DMS153 treated with DMSO at 0.1 percent for 48 hours (cell line): ENCODE measurements at regions not wholly inside any gene's neighbourhood (a gene's known extent, or its start where the extent isn't known, plus 50 kb on each side); places are given as distances from the start of the nearest gene placed in this dataset.

Experiments
- DNase-seq: peaks from one replicate; lab custom pipeline; 2025; ENCODE audit not compliant: unreplicated experiment; lab: John Stamatoyannopoulos, UW

DNA sequence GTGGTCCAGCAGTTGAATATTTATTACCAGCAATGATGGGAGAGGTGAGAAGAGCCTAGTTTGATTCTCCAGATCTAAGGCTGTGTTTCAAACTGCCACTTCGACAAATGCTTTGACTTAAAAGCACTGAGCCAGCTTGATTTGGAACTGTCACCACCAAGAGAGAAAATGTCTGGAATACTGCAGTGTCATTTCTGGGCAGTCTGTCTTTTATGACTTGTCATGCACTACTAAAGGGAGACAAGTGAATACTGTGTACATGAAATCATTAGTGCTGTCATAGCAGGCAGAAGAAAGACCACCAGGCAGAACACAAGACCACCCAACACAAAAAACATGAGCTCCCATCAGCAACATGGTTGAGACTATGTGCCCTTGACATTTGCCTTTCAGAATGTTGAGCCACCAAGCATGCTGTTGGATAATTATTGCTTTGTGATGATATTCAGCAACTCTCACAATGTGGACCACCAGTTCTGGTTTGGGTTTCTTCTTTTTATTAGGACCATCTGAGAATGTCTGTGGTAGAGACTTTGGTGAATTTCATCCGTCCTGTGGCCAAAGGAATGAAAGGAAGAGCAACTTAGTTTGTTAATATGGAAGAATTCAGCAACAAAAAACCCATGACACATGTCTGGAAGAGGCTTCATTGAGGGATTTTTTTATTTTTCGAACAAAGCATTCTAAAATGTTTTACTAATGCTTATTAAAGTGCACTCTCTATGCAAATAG is 125.8 kb downstream of the NTMT2 start:
- no peak for DNase-seq

DNA sequence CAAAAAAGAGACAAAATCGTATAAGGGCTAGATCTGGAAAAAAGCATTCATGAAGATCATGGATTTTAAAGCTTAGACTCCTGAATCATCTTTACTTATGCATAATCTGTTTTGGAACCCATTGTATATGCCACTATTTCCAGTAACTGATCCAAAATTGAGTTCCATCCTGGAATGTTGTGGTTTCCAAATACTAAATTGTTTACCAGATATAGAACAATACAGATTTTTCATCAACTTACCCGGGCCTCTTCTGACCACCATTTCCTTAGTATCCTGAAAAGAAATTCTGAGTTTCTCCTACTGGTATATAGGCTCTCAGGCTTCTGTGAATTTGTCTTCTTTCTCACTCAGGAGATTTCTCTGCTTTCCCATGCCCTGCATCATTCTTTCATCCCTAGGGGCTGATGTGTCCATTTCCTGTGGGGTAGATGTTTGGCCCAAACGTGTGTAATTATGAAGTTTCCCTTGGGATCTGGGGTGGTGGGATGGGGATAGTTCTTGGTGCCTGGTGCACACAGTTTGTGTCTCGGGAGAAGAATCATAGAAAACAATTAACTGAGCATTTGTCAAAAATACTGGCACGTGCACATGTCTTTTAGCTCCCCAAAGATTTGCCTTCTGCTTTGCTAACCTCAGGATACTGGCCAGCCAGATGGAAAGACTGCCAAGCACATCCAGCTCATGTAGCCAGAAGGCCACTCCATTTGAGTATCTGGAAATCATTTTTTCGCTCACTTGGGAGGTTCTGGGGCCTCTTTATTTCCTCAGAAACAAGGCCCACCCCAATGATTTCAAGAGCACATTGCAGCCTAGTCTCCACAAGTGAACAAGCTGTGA is 127.8 kb downstream of the NTMT2 start:
- DNase-seq, result no peak

DNA sequence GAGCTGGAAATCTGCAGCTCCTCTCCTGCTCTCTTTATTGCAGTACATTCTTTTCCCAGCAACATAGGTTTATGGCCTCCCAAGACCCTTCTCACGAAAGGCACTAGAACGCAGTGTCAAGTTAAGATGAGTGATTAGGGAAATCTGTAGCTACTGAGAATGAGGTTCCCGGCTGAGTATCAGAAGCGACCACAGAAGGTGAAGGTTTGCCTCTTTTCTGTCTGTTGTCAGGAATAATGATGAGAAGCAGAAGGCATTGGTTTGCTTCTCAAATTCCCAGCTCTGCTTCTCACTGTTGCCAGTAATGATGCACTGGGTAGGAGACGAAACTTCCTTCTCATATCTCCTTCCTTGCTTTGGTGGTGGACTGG is 128.4 kb downstream of the NTMT2 start:
- no peak for DNase-seq

DNA sequence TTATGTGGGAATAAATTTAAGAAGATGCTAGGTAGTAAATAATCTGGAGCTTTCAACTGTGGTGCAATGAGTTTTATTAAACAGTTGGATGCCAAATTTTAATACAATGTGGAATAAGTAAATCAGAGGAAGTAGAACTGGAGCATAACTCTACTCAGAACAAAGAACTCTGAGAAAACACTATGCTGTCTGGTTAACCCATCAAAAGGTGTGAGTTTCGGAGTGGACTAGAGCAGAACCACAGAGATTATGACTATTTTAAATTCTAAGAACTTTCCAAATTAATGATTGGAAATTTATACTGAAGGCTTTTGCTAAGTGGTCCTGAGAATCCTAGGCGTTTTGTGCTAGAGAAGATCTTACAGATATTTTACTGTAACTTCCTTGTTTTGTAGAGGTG is 132.2 kb downstream of the NTMT2 start:
- no peak for DNase-seq

DNA sequence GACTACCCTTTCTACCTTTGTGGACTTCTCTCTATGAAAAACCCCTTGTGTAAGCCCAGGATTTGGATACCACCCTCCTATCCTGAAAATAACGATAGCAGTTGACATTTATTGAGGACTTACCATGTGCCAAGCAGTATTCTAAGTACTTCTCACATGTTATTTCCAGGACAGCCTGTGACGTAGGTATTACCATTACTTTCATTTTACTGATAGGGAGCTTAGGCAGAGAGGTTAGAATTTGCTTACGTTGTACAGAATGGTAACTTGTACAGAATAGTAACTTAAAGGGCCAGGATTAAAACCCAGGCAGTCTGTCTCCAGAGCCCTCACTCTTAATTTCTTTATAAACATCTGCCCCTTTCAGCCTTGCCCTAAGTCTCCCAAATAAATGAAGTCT is 138.3 kb downstream of the NTMT2 start:
- DNase-seq, result no peak

DNA sequence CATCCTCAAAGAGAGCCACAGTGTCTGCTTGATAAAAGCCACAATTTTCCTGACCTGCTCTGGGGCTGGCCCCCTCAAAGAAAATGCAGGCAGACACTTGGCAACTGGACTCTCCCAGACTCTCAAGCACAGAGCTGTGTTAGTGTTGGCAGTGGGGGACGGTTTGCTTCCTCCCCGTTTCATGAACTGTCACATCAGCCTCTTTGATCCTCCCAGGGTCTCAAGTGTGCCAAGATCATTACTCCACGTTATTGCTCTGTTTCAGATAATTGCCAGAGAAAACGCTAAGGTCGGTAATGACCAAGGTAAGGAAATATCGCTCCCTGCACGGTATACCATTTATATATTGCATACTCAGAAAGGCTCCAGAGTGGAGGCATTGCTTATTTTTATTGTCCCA is 138.8 kb downstream of the NTMT2 start:
- DNase-seq, result no peak

DNA sequence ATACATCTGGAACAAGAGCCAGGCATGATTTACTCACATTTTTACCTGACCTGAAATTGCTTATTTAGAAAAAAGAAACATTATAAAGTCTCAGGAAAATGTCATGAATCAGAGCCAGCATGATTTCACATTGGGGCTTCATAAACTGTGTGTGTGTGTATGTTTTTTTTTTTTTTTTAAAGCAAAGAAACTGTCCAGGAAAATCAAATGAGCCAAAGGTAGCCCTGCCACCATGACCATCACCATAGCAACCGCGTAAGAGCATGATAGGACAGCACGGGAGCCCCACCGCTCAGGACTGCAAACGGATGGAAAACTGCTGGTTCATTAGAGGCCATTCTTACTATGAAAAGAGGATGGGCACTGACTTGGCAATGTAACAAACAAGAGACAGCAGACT is 139.2 kb downstream of the NTMT2 start:
- no peak for DNase-seq

DNA sequence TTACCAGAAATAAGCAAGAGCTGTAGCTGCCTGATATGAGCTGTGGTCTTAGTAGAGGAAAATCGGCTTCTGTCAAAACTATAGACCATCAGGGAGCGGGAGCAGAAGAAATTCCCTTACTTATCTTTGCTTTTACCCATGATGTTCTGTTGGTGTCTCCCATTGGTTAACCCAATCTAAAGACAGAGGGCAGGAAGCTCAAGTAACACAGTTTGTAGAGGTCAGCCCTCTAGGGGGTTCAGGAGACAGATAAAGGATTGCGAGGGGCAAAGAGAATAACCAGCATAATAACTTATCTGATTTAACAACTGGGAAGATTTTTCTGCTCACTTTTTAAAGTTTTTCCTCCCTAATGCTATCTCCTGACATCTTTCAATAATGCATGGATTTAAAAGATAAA is 142.4 kb downstream of the NTMT2 start:
- DNase-seq, result no peak

DNA sequence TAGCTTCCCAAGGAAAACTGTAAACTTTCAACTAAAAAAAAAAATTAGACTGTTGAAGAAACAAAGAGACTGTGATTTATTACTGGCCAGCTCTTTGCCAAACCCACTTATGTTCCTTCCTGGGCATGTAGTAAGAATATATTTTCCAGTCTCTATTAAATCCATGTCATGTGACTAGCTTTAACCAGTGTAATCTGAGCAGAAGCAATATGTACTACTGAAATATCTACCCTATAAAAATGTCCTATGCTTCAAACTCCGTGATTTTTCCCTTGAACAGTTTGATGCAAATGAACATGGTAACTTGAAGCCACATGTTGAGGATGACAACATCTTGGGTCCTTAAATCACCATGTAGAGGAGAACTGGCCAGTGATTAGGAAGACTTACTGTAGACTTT is 144.5 kb downstream of the NTMT2 start:
- DNase-seq, result no peak

DNA sequence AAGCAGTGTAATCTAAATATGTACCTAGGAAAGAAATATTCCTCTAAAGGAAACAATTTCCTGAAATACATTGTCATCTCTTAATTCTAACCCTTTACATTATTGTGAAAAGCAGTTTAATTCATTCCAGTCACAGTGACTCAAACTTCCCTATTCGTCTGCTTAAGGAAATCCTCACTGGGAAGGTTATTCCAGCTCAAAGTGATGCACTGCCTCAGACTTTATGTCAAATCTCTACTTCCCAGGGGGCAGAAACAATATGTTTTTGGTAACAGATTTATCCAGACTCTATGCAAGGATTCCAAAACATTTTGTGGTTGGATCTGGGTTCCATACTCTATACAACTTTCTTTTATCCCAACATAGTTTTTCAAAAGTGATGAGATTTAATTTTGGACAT is 145.2 kb downstream of the NTMT2 start:
- DNase-seq, result no peak

DNA sequence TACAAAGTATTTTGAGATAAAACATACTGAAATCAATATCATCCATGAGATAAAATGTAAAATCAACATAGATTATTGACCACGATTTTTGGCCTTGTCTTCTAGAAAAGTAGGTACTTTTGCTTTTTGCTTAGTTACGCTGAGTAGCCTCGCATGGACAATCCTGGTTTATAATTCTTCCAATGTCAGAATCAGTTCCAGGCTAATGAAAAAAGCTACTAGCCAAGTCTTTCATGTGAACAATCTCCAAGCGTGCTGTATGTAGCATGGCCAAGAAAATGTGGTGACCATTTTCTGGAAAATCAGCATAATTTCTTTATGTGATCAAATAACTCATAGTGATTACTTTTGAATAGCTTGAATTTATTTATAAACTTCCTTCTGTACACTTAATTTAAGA is 145.8 kb downstream of the NTMT2 start:
- DNase-seq, result no peak

DNA sequence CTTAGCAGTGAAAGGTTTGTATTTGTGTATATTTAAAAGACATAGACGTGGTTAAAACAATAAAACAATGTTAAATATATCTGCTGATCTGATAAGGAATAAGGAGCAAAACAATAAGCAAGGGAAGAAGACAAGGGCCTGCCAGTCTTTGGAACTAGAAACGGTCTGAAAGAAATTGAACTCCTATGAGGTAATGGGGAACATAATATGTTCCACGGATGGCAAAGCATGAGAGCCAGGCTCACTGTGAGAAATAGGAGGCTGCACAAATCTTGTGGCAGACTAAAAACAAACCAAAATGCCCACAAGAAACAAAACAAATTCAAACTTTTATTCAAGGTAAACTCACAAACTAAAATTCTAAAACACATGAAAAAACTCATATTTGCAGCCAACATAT is 150.5 kb downstream of the NTMT2 start:
- no peak for DNase-seq

DNA sequence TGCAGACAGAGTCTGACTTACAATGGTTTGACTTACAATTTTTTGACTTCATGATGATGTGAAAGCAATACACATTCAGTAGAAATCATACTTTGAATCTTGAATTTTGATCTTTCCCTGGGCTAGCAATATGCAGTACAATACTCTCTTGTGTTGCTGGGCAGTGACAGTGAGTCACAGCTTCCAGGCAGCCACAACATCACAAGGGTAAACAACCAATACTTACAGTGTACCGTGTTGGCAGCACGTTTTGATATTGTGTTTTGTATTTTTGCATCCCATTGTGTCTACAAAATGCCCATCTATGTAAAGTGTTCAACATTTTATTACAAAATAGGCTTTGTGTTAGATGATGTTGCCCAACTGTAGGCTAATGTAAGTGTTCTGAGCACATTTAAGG is 150.9 kb downstream of the NTMT2 start:
- no peak for DNase-seq

DNA sequence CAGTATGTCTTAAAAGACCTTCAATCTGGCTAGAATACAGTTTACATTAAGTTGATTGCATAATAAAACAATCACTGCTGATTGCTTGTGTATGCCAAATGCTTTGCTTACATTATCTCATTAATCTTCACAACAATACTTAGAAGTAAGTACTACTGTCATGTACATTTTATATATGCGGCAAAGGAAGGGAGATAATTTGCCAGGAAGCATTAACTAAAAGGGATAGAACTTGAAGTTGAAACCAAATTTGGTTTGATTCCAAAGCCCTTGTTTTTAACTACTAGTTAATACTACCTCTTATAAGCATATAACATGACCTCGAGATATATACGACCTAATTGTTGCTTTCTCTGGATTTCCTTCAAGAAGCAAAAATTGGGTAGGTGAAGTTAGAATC is 155.8 kb downstream of the NTMT2 start:
- DNase-seq, result no peak

DNA sequence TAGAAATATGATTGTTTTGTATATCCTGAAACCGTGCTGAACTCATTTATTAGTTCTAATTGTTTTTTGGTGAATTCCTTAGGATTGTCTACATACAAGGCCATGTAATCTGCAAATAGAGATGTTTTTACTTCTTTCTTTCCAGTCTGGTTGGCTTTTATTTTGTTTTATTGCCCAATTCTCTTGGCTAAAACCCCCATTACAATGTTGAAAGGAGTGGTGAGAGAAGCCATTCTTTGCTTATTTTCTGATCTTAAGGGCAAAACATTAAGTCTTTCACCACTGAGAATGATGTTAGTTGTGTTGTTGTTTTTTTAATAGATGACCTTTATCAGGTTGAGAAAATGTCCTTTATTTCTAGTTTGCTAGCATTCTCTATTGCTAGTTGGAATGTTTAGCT is 157.3 kb downstream of the NTMT2 start:
- no peak for DNase-seq

DNA sequence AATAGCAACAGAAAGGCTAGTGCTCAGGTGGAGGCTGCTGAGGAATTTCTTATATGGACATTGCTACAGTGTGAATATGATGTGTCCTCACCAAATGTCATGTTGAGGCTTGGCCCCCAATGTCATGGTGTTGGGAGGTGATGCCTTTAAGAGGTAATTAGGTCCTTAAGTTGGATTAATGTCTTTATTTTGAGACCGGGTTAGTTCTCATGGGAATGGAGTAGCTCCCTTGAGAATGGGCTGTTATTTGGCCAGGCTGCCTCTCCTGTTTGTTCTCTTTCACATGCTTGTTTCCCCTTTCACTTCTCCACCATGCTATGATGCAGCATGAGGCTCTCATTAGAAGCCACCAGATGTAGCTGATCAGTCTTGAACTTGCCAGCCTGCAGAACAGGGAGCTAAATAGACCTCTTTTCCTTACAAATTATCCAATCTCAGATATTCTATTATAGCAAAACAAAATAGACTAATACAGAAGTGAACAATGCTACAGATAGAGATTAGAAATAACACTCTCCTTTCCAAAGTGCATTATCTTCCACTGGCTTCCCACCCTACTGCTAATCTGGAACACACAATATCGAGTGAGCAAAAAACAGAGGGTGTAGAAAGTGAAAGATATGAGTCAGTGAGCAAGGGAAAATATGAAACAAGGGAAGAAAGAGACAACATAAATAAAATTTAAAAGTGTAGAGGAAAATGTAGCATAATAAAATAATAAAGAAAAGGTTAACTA is 160.2 kb downstream of the NTMT2 start:
- DNase-seq, result no peak

DNA sequence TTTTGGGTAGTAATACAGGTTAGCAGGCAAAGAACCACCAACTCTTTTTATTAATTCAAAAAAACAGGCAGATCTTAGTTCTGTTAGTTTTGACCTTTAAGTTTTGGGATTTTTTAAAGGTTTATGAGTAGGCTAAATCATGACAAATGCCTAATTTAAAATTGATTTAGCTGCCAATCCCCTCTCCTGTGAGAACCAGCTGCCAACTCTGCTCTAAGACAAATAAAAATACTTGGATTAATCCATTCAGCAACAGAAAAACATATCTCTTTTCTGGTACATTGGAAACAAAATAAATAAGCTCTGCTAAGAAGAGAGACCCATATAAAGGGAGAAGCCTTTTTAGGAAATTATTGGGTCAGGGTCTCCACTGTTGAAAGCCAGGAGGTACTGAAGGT is 160.8 kb downstream of the NTMT2 start:
- no peak for DNase-seq

DNA sequence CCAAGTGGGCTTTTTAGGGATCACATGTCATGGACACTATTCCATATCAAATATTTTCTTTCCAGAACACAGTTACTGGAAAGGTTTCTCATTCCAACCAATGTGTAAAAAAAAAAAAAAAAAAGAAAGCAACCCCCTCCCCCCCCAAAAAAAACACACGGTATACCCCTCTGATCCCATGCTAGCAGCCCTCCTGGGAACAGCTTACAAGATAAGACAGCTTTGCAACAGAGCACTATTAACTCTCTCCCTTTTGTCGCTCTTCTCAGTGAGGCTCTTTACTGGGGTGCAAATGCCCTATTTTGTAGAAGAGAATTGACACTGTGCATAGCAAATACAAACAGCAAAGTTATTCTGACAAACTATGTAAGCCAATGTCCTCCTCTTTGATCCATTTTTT is 161.2 kb downstream of the NTMT2 start:
- DNase-seq, result no peak

DNA sequence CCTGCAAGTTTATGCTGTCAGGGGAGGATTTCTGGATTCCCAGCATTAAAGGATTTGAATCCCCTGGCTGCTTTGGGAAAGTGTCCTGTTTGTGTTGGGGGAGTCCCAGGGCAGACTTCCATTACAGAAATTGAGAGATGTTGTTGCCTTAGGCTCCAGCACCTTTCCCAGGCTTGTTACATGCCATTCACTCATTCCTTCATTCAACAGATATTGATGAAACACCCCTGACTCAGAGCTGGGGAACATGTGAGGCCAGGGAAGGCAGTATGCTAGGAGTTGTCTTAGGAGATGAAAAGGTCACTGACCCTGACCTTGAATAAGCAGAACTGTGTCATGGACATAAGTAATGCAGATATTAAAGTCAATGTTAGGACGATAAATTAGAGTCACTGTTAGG is 161.7 kb downstream of the NTMT2 start:
- DNase-seq, result no peak

DNA sequence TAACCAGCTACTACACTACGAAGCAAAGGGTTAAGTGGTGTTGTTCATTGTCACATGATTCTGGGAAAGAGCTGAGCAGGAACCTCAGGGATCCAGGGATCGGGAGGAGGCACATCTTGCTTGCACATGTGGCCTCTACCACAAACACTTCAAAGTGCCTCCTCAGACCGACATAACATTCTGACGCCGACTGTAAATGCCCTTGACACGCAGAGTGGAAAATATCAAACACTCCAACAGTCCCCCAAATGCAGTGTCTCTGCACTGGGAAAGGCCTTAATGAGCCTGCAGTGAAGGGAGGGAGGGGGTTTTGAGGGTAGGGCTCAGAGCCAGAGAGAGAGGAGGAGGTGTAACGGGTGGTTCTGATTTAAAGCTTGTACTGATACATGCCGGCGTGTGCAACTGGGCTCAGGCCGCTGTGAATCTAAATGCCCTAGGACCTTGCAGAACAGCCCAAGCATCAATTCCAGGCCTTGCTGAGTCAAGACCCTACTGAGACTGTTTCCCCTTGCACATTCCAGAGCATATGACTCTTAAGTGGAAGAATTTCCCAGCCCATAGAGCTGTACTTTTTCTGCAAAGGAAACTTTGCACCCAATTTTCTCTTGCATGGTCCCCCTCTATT is 163.7 kb downstream of the NTMT2 start:
- DNase-seq, result no peak

DNA sequence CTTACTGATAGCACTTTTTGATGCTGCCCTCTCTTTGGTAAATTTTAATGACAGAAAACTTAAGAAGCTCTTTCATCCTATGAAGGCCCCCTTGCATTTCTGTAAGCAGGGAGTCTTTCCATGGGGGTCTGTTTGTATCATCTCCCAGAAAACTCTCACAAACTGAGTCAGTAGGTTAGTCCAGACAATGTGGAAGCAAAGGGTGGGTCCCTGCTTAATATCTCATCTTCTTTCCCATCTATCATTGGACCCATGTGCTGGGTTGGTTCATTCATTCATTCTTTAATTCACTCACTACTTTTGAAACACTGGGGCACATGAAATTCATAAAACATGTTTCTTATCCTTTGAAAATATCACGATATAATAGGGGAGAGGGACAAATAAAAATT is 164.3 kb downstream of the NTMT2 start:
- DNase-seq, result no peak

DNA sequence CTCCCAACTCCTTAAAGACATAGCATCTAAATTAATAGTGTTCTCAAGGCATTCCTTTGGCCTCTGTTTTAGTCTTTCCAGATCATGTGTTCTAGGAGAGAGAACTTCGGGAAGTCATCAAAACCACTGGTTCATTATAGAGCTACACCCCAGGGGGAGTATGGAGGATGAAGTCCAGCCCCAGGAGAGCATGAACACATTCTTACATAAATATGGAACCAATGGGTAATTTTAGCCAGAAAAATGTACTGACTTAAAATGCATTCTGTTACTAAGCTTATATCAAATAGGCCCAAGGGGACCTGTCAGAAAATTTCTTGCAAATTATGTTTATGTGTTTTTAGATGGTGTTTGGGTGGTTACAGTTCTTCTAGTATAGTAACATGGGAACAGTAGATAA is 165.2 kb downstream of the NTMT2 start:
- no peak for DNase-seq
